CD4-positive, alpha-beta memory T cell (primary cell): ENCODE measurements at regions not wholly inside any gene's neighbourhood (a gene's known extent, or its start where the extent isn't known, plus 50 kb on each side); places are given as distances from the start of the nearest gene placed in this dataset.

ENCODE experiments used
- CTCF ChIA-PET: fragments of 350-600 bp; sonication (Branson Sonifier 250); formaldehyde crosslinking; loops from one replicate; lab custom pipeline; 2021; ENCODE audit warnings: inconsistent platforms; ENCODE audit not compliant: partially characterized antibody; lab: Charles Lee
- POLR2A ChIA-PET: fragments of 350-600 bp; sonication (Branson Sonifier 250); formaldehyde crosslinking; loops from one replicate; lab custom pipeline; 2021; ENCODE audit not compliant: partially characterized antibody; lab: Charles Lee
- DNase-seq, 5 donors: peaks; one replicate each; pipeline versions ENCODE4 v3.0.0 to v3.0.0-alpha.2; 2020 to 2022; ENCODE audit warnings: mixed read lengths in 1 of 5
- H3K27ac ChIP-seq: one replicate; pipeline ENCODE4 v1.7.0; 2013; ENCODE audit warnings: low read depth, low read length
- H3K27me3 ChIP-seq: 2 replicates; pipeline ENCODE4 v1.7.0; 2013; ENCODE audit warnings: mild to moderate bottlenecking, low read length, moderate library complexity; ENCODE audit not compliant: insufficient read depth
- H3K36me3 ChIP-seq: 2 replicates; pipeline ENCODE4 v1.7.0; 2013; ENCODE audit warnings: mild to moderate bottlenecking, low read length, moderate library complexity; ENCODE audit not compliant: insufficient read depth
- H3K4me1 ChIP-seq: 2 replicates; pipeline ENCODE4 v1.7.0; 2013; ENCODE audit warnings: mild to moderate bottlenecking, low read length, moderate library complexity; ENCODE audit not compliant: insufficient read depth
- H3K4me3 ChIP-seq, 2 donors: one replicate each; pipeline ENCODE4 v1.7.0; 2013; ENCODE audit warnings: low read length in 2 of 2, mild to moderate bottlenecking in 1 of 2
- H3K9me3 ChIP-seq, 2 donors: one replicate each; pipeline ENCODE4 v1.7.0; 2013; ENCODE audit warnings: low read length in 2 of 2, control low read depth in 1 of 2; ENCODE audit not compliant: control insufficient read depth in 1 of 2
- H3K27ac Mint-ChIP-seq, 7 donors: one replicate each; pipeline ENCODE4 v1.8.0; 2020 to 2021; ENCODE audit warnings: mixed read lengths in 7 of 7, mild to moderate bottlenecking in 6 of 7, inconsistent platforms in 3 of 7, moderate library complexity in 3 of 7
- H3K27me3 Mint-ChIP-seq, 2 donors: one replicate each; pipeline ENCODE4 v1.8.0; 2020 to 2021; ENCODE audit warnings: mixed read lengths in 2 of 2
- H3K36me3 Mint-ChIP-seq, 2 donors: one replicate each; pipeline ENCODE4 v1.8.0; 2020 to 2021; ENCODE audit warnings: mixed read lengths in 2 of 2, inconsistent platforms in 1 of 2, mild to moderate bottlenecking in 1 of 2
- H3K4me1 Mint-ChIP-seq, 4 donors: one replicate each; pipeline ENCODE4 v1.8.0; 2020 to 2021; ENCODE audit warnings: mixed read lengths in 4 of 4, mild to moderate bottlenecking in 1 of 4
- H3K4me3 Mint-ChIP-seq, 8 donors: one replicate each; pipeline ENCODE4 v1.8.0; 2020 to 2021; ENCODE audit warnings: mixed read lengths in 8 of 8, mild to moderate bottlenecking in 7 of 8, moderate library complexity in 6 of 8, inconsistent platforms in 3 of 8
- H3K9me3 Mint-ChIP-seq, 8 donors: one replicate each; pipeline ENCODE4 v1.8.0; 2020 to 2021; ENCODE audit warnings: mixed read lengths in 8 of 8, mild to moderate bottlenecking in 5 of 8, inconsistent platforms in 3 of 8, moderate library complexity in 1 of 8
- intact Hi-C: fragments of 100-400 bp; cut with micrococcal nuclease; formaldehyde crosslinking; loops from one replicate; pipeline ENCODE4 v1.15.1; 2023

DNA sequence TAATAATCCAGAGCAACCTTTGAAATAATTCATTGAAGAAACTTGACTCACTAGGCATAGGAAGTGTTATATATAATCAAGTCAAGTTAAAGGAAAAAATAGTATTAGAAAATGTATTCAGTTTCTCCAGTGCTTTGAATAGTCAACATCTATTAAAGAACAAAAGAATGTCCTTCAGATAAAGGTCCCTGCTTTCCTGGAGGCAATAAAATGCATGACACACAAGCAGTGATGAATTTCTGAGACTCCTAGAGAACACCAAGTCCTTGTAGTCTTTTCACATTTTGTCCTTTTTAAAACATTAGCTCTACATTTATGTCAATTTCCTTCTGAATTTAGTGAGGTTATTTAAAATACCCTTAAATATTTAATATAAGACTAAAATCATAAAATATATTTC is 695.5 kb downstream of the EPHA3 start:
- Mint-ChIP-seq H3K36me3 (no peaks in the 10 kb centered on the region), H3K9me3 (peaks cover 0 to 14% (median 2%) of the 10 kb centered on the region in 8 donors), H3K27ac (no peak overlapping the region), H3K4me3 (no peak overlapping the region), H3K4me1 (no peaks in the 10 kb centered on the region), H3K27me3 (no peaks in the 10 kb centered on the region)
- no peaks in the 10 kb centered on the region for H3K36me3 ChIP-seq
- H3K27ac ChIP-seq, result no peak overlapping the region
- no peak overlapping the region for H3K4me3 ChIP-seq
- no peaks in the 10 kb centered on the region for H3K9me3 ChIP-seq
- ChIA-PET POLR2A (no interaction called here), CTCF (no interaction called here)
- intact Hi-C loops, result no loop called here
- no peak for DNase-seq
- no peaks in the 10 kb centered on the region for H3K4me1 ChIP-seq
- H3K27me3 ChIP-seq, result no peaks in the 10 kb centered on the region

DNA sequence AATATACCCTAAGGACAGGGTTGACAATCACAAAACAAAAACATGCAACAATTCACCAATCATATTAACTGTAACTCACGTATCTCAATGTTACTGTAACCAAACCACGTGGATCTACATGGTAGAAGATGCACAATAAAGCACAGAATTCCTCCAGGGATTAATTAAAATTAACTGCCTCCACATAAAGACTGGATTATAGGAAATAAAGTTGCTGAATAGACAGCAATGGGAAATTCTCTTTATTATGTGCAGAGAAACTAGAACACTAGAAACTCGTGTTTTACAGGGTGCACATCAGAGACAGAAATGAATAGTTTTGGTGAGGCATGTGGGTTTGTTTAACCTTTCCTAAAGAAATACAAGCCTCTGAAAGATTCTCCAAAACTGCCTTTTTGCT is 696.3 kb downstream of the EPHA3 start:
- Histone ChIP-seq H3K27me3 (no peaks in the 10 kb centered on the region), H3K4me1 (no peaks in the 10 kb centered on the region), H3K36me3 (no peaks in the 10 kb centered on the region), H3K4me3 (no peak overlapping the region), H3K9me3 (no peaks in the 10 kb centered on the region), H3K27ac (no peak overlapping the region)
- no peak for DNase-seq
- H3K9me3 Mint-ChIP-seq, result peaks cover 0 to 14% (median 4%) of the 10 kb centered on the region in 8 donors
- POLR2A ChIA-PET, result no interaction called here
- H3K36me3 Mint-ChIP-seq, result no peaks in the 10 kb centered on the region
- H3K27me3 Mint-ChIP-seq, result no peaks in the 10 kb centered on the region
- no peak overlapping the region for H3K4me3 Mint-ChIP-seq
- CTCF ChIA-PET, result no interaction called here
- H3K27ac Mint-ChIP-seq, result no peak overlapping the region
- intact Hi-C loops, result no loop called here
- no peaks in the 10 kb centered on the region for H3K4me1 Mint-ChIP-seq

DNA sequence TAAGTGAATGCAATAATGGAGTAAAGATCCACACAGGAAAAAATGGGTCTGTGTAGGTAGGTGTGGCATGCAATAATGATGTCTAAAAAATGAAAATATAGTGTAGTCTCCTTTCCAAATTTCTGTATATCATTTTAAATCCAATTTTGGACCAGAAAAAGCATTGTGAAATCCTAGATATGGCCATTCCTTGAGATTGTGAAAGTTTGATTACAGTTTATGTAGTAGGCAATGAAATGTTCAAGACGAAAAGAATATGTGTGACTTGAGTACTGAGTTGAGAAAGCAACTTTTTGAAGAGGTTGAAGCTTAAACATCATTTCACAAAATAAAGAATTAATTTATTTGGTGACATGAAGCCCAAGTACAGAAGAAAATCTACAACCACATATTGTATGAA is 698.7 kb downstream of the EPHA3 start:
- ChIA-PET POLR2A (no interaction called here), CTCF (no interaction called here)
- Mint-ChIP-seq H3K27me3 (no peaks in the 10 kb centered on the region), H3K4me1 (no peaks in the 10 kb centered on the region), H3K9me3 (peaks cover 0 to 14% (median 7%) of the 10 kb centered on the region in 8 donors), H3K4me3 (no peak overlapping the region), H3K36me3 (no peaks in the 10 kb centered on the region), H3K27ac (no peak overlapping the region)
- Histone ChIP-seq H3K9me3 (no peaks in the 10 kb centered on the region), H3K36me3 (no peaks in the 10 kb centered on the region), H3K27me3 (no peaks in the 10 kb centered on the region), H3K27ac (no peak overlapping the region), H3K4me3 (no peak overlapping the region), H3K4me1 (no peaks in the 10 kb centered on the region)
- DNase-seq, result no peak
- intact Hi-C loops, result no loop called here

DNA sequence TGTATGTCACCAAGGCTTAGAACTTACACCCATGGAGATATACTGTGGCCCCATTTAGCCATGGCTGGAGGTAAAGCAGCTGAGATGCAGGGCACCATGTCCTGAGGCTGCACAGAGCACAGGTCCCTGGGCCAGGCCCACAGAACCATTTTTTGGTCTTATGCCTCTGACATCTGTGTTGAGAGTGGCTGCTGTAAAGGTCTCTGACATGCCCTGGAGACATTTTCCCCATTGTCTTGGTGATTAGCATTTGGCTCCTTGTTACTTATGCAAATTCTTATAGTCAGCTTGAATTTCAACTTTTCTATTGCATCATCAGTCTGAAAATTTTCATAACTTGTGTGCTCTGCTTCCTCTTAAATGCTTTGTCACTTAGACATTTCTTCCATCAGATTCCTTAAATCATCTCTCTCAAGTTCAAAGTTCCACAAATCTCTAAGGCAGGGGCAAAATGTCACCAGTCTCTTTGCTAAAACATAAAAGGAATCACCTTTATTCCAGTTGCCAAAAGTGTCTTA is 701.3 kb downstream of the EPHA3 start:
- no peaks in the 10 kb centered on the region for H3K4me1 Mint-ChIP-seq
- CTCF ChIA-PET, result no interaction called here
- no peaks in the 10 kb centered on the region for H3K27me3 Mint-ChIP-seq
- intact Hi-C loops, result no loop called here
- H3K4me3 Mint-ChIP-seq, result no peak overlapping the region
- H3K4me3 ChIP-seq, result no peak overlapping the region
- no peaks in the 10 kb centered on the region for H3K27me3 ChIP-seq
- H3K27ac Mint-ChIP-seq, result no peak overlapping the region
- peaks cover 0 to 21% (median 10%) of the 10 kb centered on the region in 8 donors for H3K9me3 Mint-ChIP-seq
- no peaks in the 10 kb centered on the region for H3K36me3 Mint-ChIP-seq
- H3K36me3 ChIP-seq, result no peaks in the 10 kb centered on the region
- H3K4me1 ChIP-seq, result no peaks in the 10 kb centered on the region
- H3K27ac ChIP-seq, result no peak overlapping the region
- no peak for DNase-seq
- H3K9me3 ChIP-seq, result no peaks in the 10 kb centered on the region
- POLR2A ChIA-PET, result no interaction called here

DNA sequence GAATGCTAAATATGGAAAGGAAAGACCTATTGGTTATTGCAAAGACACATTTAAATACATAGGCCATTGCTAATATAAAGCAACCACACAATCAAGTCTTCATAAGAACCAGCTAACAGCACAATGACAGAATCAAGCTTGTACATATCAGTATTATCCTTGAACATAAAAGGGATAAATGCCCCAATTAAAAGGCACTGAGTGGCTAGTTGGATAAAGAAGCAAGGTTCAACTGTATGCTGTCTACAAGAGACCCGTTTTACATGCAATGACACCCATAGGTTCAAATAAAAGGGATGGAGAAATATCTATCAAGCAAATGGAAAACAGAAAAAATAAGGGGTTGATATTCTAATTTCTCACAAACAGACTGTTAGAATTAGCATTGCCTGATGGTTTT is 706.1 kb downstream of the EPHA3 start:
- H3K9me3 ChIP-seq, result no peaks in the 10 kb centered on the region
- DNase-seq, result no peak
- Mint-ChIP-seq H3K27me3 (no peaks in the 10 kb centered on the region), H3K27ac (no peak overlapping the region), H3K9me3 (peaks cover 0 to 48% (median 19%) of the 10 kb centered on the region in 8 donors), H3K4me3 (no peak overlapping the region), H3K4me1 (no peaks in the 10 kb centered on the region), H3K36me3 (no peaks in the 10 kb centered on the region)
- H3K4me3 ChIP-seq, result no peak overlapping the region
- H3K27ac ChIP-seq, result no peak overlapping the region
- CTCF ChIA-PET, result no interaction called here
- intact Hi-C loops, result no loop called here
- no peaks in the 10 kb centered on the region for H3K4me1 ChIP-seq
- no peaks in the 10 kb centered on the region for H3K27me3 ChIP-seq
- POLR2A ChIA-PET, result no interaction called here
- no peaks in the 10 kb centered on the region for H3K36me3 ChIP-seq

DNA sequence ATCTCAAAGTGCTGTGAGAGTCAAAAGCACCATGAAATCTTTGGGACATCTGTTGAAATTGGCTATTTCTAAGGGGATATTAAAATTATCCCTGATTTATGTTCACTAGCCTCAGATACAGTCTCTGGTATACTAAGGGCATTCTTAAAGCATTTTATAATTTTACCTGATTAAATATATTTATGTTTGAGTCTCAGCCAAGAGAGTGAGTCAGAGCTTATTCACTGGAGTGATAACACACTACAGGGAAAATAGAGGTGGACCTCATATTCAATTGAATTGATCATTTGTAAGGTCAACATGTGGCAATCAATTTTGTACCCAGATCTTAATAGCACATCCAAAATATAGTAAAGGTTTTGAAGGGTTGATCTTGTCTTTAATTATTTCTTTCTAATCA is 733.6 kb downstream of the EPHA3 start:
- Mint-ChIP-seq H3K4me3 (no peak overlapping the region), H3K27me3 (no peaks in the 10 kb centered on the region), H3K4me1 (no peaks in the 10 kb centered on the region), H3K9me3 (peaks cover 0 to 16% (median 5%) of the 10 kb centered on the region in 8 donors), H3K36me3 (no peaks in the 10 kb centered on the region), H3K27ac (no peak overlapping the region)
- no peak overlapping the region for H3K4me3 ChIP-seq
- DNase-seq, result no peak
- H3K27ac ChIP-seq, result no peak overlapping the region
- intact Hi-C loops, result no loop called here
- POLR2A ChIA-PET, result no interaction called here
- no peaks in the 10 kb centered on the region for H3K36me3 ChIP-seq
- no peaks in the 10 kb centered on the region for H3K4me1 ChIP-seq
- CTCF ChIA-PET, result no interaction called here
- no peaks in the 10 kb centered on the region for H3K27me3 ChIP-seq
- no peaks in the 10 kb centered on the region for H3K9me3 ChIP-seq

DNA sequence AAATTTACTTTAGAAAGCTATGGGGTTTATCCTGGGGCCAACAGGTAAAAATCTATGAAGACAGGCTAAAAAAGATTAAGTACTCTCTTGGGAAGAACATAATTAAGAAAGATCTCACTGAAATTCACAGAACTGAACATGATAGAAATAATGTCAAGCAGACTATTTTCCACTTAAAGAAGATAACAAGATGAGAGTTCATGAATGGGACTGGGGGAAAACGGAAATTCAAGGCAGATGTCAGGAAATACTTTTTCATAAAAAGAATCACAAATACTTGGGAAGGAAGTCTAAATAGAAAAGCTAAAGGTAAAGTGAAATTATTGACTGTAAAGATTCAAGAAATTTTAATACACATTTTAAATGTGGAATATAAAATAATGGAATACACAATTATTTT is 737.6 kb downstream of the EPHA3 start:
- no peak overlapping the region for H3K27ac ChIP-seq
- DNase-seq, result no peak
- H3K27ac Mint-ChIP-seq, result no peak overlapping the region

DNA sequence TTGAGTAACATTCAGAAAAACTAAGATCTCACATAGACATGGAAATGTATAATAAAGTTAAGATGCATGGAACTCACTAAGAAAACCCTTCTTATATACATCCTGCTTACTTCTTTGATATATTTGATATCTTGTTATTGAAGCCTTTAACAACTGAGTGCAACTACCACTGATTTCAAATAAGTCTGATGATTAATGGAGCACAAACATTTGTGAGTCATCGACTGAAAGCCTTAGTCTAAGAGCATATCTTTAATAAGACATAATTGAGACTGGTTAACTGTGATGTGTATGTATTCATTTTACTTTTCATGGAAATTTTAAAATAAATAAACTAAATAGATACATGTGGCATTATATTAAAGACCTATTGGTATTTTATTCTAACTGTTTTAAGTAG is 740.5 kb downstream of the EPHA3 start:
- H3K4me3 Mint-ChIP-seq, result no peak overlapping the region
- H3K36me3 ChIP-seq, result no peaks in the 10 kb centered on the region
- no peak overlapping the region for H3K27ac Mint-ChIP-seq
- ChIA-PET POLR2A (no interaction called here), CTCF (no interaction called here)
- DNase-seq, result no peak
- H3K9me3 Mint-ChIP-seq, result peaks cover 0 to 10% (median 6%) of the 10 kb centered on the region in 8 donors
- no peaks in the 10 kb centered on the region for H3K36me3 Mint-ChIP-seq
- intact Hi-C loops, result no loop called here
- no peak overlapping the region for H3K4me3 ChIP-seq
- no peaks in the 10 kb centered on the region for H3K4me1 ChIP-seq
- no peak overlapping the region for H3K27ac ChIP-seq
- no peaks in the 10 kb centered on the region for H3K9me3 ChIP-seq
- no peaks in the 10 kb centered on the region for H3K27me3 Mint-ChIP-seq
- no peaks in the 10 kb centered on the region for H3K4me1 Mint-ChIP-seq
- H3K27me3 ChIP-seq, result no peaks in the 10 kb centered on the region

More for the DNA sequence above, 737.6 kb downstream of the EPHA3 start:
- Mint-ChIP-seq H3K36me3 (no peaks in the 10 kb centered on the region), H3K9me3 (peaks cover 0 to 10% (median 3%) of the 10 kb centered on the region in 8 donors), H3K27me3 (no peaks in the 10 kb centered on the region), H3K4me3 (no peak overlapping the region), H3K4me1 (no peaks in the 10 kb centered on the region)
- no peaks in the 10 kb centered on the region for H3K27me3 ChIP-seq
- CTCF ChIA-PET, result no interaction called here
- H3K36me3 ChIP-seq, result no peaks in the 10 kb centered on the region
- intact Hi-C loops, result no loop called here
- POLR2A ChIA-PET, result no interaction called here
- no peaks in the 10 kb centered on the region for H3K9me3 ChIP-seq
- no peak overlapping the region for H3K4me3 ChIP-seq
- H3K4me1 ChIP-seq, result no peaks in the 10 kb centered on the region
